PC-3 (cell line): ENCODE measurements at regions not wholly inside any gene's neighbourhood (a gene's known extent, or its start where the extent isn't known, plus 50 kb on each side); places are given as distances from the start of the nearest gene placed in this dataset.

ENCODE experiments used
- CTCF ChIP-seq: fragments of 300-600 bp; sonication (generic); conservative IDR thresholded peaks from 2 replicates; pipeline ENCODE4 v1.5.1; 2017; ENCODE audit warnings: antibody characterized with exemption, low read depth, mild to moderate bottlenecking, low read length
- EZH2phosphoT487 ChIP-seq: fragments of 300-600 bp; sonication (generic); IDR thresholded peaks from 2 replicates; pipeline ENCODE4 v1.6.1; 2018; ENCODE audit warnings: mild to moderate bottlenecking, antibody characterized with exemption, low read length, borderline replicate concordance

GRCh38 chr21:25334046-25334730, 273.1 kb downstream of the MRPL39 start:
- no peak for TF ChIP-seq CTCF
- no peak for TF ChIP-seq EZH2phosphoT487
